Endothelial cell of umbilical vein (primary cell): ENCODE measurements at regions not wholly inside any gene's neighbourhood (a gene's known extent, or its start where the extent isn't known, plus 50 kb on each side); places are given as distances from the start of the nearest gene placed in this dataset.
"Not testable (repeated sequence)": the region's sequence is repeated elsewhere in the genome, so short reads cannot be mapped to it uniquely, and the experiment has no call there.

ENCODE experiments used
- BruUV-seq: library from RNA; stranded (reverse); fragments of 400-500 nt; replicated peaks from 2 replicates; lab custom pipeline; 2021; lab: Mats Ljungman, UMichigan
- CTCF ChIA-PET: fragments of 300-600, 350-600 bp; sonication (Branson Sonifier 250); formaldehyde crosslinking; loops from one replicate; lab custom pipeline; 2021; ENCODE audit warnings: antibody characterized with exemption, inconsistent platforms; lab: Charles Lee
- POLR2A ChIA-PET: fragments of 300-600, 350-600 bp; sonication (Branson Sonifier 250); formaldehyde crosslinking; loops from one replicate; lab custom pipeline; 2021; ENCODE audit warnings: antibody characterized with exemption, inconsistent platforms; lab: Charles Lee
- DNase-seq: peaks from one replicate; pipeline ENCODE4 v3.0.0-alpha.2; 2011; ENCODE audit warnings: low read depth, low spot score
- FAIRE-seq: peaks from 2 replicates; lab custom pipeline; 2011; peaks lifted over from hg19 to GRCh38; lab: Jason Lieb, UNC
- H2AFZ ChIP-seq: 2 replicates; pipeline ENCODE4 v1.6.0; 2012; ENCODE audit warnings: low read depth, low read length, control low read depth, inconsistent platforms
- H3K27ac ChIP-seq: 2 replicates; pipeline ENCODE4 v1.5.1; 2011; ENCODE audit warnings: low read depth, mild to moderate bottlenecking, control low read depth, low read length, moderate library complexity; ENCODE audit not compliant: insufficient read depth
- H3K27me3 ChIP-seq, 2 experiments: 2 replicates each; pipeline versions ENCODE4 v1.6.0 to v1.6.1; 2011; ENCODE audit warnings: low read length in 2 of 2, mixed read lengths in 1 of 2; ENCODE audit not compliant: control insufficient read depth in 2 of 2, insufficient read depth in 2 of 2
- H3K36me3 ChIP-seq, 2 experiments: 2 replicates in 1 of 2; 3 replicates in 1 of 2; pipeline ENCODE4 v1.5.1; 2011; ENCODE audit warnings: low read length in 2 of 2, mild to moderate bottlenecking in 1 of 2, moderate library complexity in 1 of 2; ENCODE audit not compliant: control insufficient read depth in 2 of 2, insufficient read depth in 2 of 2; ENCODE audit errors: extremely low read depth in 1 of 2
- H3K4me1 ChIP-seq: 3 replicates; pipeline ENCODE4 v1.5.1; 2011; ENCODE audit warnings: mild to moderate bottlenecking, low read length; ENCODE audit not compliant: control insufficient read depth, insufficient read depth; ENCODE audit errors: extremely low read depth
- H3K4me2 ChIP-seq: 2 replicates; pipeline ENCODE4 v1.6.1; 2011; ENCODE audit warnings: low read length, control low read depth, mixed read lengths; ENCODE audit not compliant: insufficient read depth
- H3K4me3 ChIP-seq, 3 experiments: fragments of 200-600 bp in 1 of 3; sonication (generic), shearing (Covaris generic) in 1 of 3; replicated peaks in 1 of 3; 2 replicates each; pipeline ENCODE4 v1.5.1; 2011 to 2016; ENCODE audit warnings: control low read depth in 3 of 3, low read length in 3 of 3, mild to moderate bottlenecking in 2 of 3, inconsistent platforms in 1 of 3, low read depth in 1 of 3, moderate library complexity in 1 of 3; ENCODE audit not compliant: insufficient read depth in 1 of 3
- H3K79me2 ChIP-seq: 2 replicates; pipeline ENCODE4 v1.6.0; 2012; ENCODE audit warnings: low read length, inconsistent platforms; ENCODE audit not compliant: control insufficient read depth, insufficient read depth
- H3K9ac ChIP-seq: replicated peaks from 2 replicates; pipeline ENCODE3; 2011; ENCODE audit warnings: low read length, control low read depth; ENCODE audit not compliant: insufficient read depth; ENCODE audit errors: extremely low read depth
- H3K9me1 ChIP-seq: replicated peaks from 3 replicates; pipeline ENCODE4 v1.6.0; 2011; ENCODE audit warnings: mild to moderate bottlenecking, low read length; ENCODE audit not compliant: control insufficient read depth, insufficient read depth; ENCODE audit errors: extremely low read depth
- H3K9me3 ChIP-seq: replicated peaks from 2 replicates; pipeline ENCODE4 v1.5.1; 2012; ENCODE audit warnings: low read length, inconsistent platforms; ENCODE audit not compliant: control insufficient read depth, insufficient read depth
- H4K20me1 ChIP-seq: replicated peaks from 2 replicates; pipeline ENCODE3; 2011; ENCODE audit warnings: mild to moderate bottlenecking, low read length; ENCODE audit not compliant: control insufficient read depth, insufficient read depth; ENCODE audit errors: extremely low read depth
- CTCF ChIP-seq, 2 donors: IDR thresholded peaks; 1 replicate in 1 of 2; 2 replicates in 1 of 2; pipeline ENCODE4 v1.5.1; 2011; ENCODE audit warnings: low read length in 2 of 2, mild to moderate bottlenecking in 2 of 2, moderate library complexity in 2 of 2, control low read depth in 1 of 2, inconsistent platforms in 1 of 2, low read depth in 1 of 2; ENCODE audit not compliant: insufficient read depth in 1 of 2; ENCODE audit errors: extremely low read depth in 1 of 2
- EZH2 ChIP-seq: IDR thresholded peaks from 2 replicates; pipeline ENCODE4 v1.6.1; 2012; ENCODE audit warnings: borderline replicate concordance, low read depth, mild to moderate bottlenecking, moderate library complexity, low read length, inconsistent platforms; ENCODE audit not compliant: severe bottlenecking
- FOS ChIP-seq: IDR thresholded peaks from 2 replicates; pipeline ENCODE4 v1.6.1; 2011; ENCODE audit warnings: mild to moderate bottlenecking, low read length, moderate library complexity, borderline replicate concordance; ENCODE audit not compliant: insufficient read depth
- JUN ChIP-seq: IDR thresholded peaks from 2 replicates; pipeline ENCODE4 v1.6.1; 2011; ENCODE audit warnings: borderline replicate concordance, low read depth; ENCODE audit not compliant: insufficient read length, insufficient read depth
- POLR2A ChIP-seq: IDR thresholded peaks from 2 replicates; pipeline ENCODE4 v1.6.1; 2012; ENCODE audit warnings: low read depth, mild to moderate bottlenecking, control low read depth, low read length
- POLR2AphosphoS5 ChIP-seq: IDR thresholded peaks from 2 replicates; pipeline ENCODE4 v1.6.1; 2012; ENCODE audit warnings: low read depth, mild to moderate bottlenecking, control low read depth, low read length, moderate library complexity; ENCODE audit not compliant: insufficient read depth
- dilution Hi-C: fragments of 300-500 bp; cut with MboI; formaldehyde crosslinking; loops from one replicate; pipeline ENCODE4 v1.15.0; 2019; ENCODE audit warnings: low sequenced_read_pairs; ENCODE audit not compliant: extremely low pct_ligation_motif_present
- intact Hi-C: fragments of 100-400 bp; cut with micrococcal nuclease; formaldehyde crosslinking; loops from one replicate; pipeline ENCODE4 v1.10.0; 2022

- no peaks in the 10 kb centered on the region for H3K4me1 ChIP-seq
- intact Hi-C loops (no loop called here), dilution Hi-C loops (no loop called here)
- no peak overlapping the region for H2AFZ ChIP-seq
- H3K79me2 ChIP-seq: no peaks in the 10 kb centered on the region
- H3K9me3 ChIP-seq: peaks cover 3% of the 10 kb centered on the region
- H3K27ac ChIP-seq: no peak overlapping the region
- H3K36me3 ChIP-seq: no peaks in the 10 kb centered on the region
- CTCF ChIA-PET: no interaction called here
- TF ChIP-seq POLR2A (no peak), POLR2AphosphoS5 (no peak), CTCF (IDR thresholded peaks at IDR 0.05; ENCODE audit: extremely low read depth in 1 of 2, insufficient read depth in 1 of 2, low read depth in 1 of 2, low read length in 2 of 2) (no peak), FOS (no peak), EZH2 (no peak), JUN (no peak)
- H3K4me3 ChIP-seq: no peak overlapping the region
- FAIRE-seq: no peak
- H3K27me3 ChIP-seq: no peaks in the 10 kb centered on the region
- POLR2A ChIA-PET: no interaction called here
- no TSS peak for BruUV-seq
- H3K9ac ChIP-seq: no peak overlapping the region
- no peak for DNase-seq
- no peaks in the 10 kb centered on the region for H4K20me1 ChIP-seq
- no peak overlapping the region for H3K4me2 ChIP-seq
- no peaks in the 10 kb centered on the region for H3K9me1 ChIP-seq
Measured at GRCh38 chrX:817759-818300, 187.2 kb downstream of the SHOX start.

DNA sequence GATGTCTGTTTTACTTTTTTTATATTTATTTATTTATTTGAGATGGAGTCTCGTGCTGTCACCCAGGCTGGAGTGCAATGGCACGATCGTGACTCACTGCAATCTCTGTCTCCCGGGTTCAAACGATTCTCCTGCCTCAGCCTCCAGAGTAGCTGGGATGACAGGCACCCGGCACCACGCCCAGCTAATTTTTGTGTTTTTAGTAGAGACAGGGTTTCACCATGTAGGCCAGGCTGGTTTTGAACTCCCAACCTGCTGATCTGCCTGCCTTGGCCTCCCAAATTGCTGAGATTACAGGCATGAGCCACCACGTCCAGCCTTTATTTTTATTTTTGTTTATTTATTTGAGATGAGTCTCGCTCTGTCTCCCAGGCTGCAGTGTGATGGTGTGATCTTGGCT is 186.6 kb downstream of the SHOX start:
- dilution Hi-C loops: not testable (repeated sequence)

More for the DNA sequence above, 186.6 kb downstream of the SHOX start:
- H3K79me2 ChIP-seq, POLR2A ChIA-PET, FAIRE-seq, H3K9ac ChIP-seq, H3K9me1 ChIP-seq, H3K9me3 ChIP-seq, BruUV-seq, intact Hi-C loops, H3K4me2 ChIP-seq, H4K20me1 ChIP-seq, DNase-seq, H3K27me3 ChIP-seq, H3K27ac ChIP-seq, H3K4me1 ChIP-seq, H3K4me3 ChIP-seq, H2AFZ ChIP-seq, CTCF ChIA-PET, H3K36me3 ChIP-seq: not testable (repeated sequence)
